ENCODE measurements at regions not wholly inside any gene's neighbourhood (a gene's known extent, or its start where the extent isn't known, plus 50 kb on each side); places are given as distances from the start of the nearest gene placed in this dataset.

DNA sequence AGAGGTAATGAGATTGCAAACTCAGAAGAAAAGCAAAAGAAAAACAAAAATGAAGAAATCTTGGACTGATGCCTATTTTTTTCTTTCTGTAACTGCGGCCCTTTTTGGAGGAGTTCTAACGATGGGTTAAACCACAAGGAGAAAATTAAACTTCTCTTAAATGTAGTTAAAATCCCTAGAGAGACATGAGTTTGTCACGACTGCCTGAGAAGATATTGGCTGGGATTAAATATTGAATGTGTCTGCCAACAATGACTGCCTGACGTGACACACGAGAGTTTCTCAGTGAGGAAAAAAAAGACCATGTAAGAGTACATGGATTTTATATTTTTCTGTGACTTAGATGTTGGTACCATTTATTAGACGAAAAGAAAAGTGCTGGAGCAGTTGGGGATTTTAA is 1013.4 kb downstream of the PCDH9 start:
- TF ChIP-seq, protein P1, sequence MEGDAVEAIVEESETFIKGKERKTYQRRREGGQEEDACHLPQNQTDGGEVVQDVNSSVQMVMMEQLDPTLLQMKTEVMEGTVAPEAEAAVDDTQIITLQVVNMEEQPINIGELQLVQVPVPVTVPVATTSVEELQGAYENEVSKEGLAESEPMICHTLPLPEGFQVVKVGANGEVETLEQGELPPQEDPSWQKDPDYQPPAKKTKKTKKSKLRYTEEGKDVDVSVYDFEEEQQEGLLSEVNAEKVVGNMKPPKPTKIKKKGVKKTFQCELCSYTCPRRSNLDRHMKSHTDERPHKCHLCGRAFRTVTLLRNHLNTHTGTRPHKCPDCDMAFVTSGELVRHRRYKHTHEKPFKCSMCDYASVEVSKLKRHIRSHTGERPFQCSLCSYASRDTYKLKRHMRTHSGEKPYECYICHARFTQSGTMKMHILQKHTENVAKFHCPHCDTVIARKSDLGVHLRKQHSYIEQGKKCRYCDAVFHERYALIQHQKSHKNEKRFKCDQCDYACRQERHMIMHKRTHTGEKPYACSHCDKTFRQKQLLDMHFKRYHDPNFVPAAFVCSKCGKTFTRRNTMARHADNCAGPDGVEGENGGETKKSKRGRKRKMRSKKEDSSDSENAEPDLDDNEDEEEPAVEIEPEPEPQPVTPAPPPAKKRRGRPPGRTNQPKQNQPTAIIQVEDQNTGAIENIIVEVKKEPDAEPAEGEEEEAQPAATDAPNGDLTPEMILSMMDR (IDR thresholded peaks at IDR 0.05): no peak

DNA sequence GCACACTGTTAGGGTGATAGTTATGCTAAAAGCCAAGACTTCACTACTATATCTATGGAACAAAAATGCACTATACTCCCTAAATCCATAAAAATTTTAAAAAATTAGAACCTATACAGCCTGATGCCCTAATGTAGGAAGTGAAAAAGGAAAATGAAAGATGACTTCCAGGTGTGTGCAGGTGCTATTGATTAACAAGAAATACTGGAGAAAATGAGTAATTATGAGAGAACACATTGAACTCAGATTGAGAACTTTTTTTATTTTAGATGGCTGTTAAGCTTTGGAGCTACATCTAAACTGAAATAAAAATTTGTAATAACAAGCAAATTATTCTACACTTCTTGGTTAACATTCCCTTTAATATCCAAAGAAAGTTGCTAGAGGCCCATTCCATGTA is 1015.7 kb downstream of the PCDH9 start:
- TF ChIP-seq, protein P1 (IDR thresholded peaks at IDR 0.05): no peak

DNA sequence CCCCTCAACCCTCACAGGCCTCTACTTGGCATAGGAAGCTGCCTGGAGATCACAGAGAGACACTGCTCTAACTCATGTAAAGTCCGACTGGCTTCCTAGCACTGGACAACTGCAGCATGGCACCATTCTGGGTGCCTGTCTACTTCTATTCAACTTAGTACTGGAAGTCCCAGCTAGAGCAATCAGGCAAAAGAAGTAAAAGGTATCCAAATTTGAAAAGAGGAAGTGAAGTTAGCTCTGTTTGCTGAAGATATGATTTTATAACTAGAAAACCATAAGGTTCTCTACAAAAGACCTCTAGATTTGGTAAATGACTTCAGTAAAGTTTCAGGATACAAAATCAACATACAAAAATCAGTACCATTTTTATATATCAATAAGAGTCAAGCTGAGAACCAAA is 1017.6 kb downstream of the PCDH9 start:
- TF ChIP-seq, protein P1 (IDR thresholded peaks at IDR 0.05): no peak

DNA sequence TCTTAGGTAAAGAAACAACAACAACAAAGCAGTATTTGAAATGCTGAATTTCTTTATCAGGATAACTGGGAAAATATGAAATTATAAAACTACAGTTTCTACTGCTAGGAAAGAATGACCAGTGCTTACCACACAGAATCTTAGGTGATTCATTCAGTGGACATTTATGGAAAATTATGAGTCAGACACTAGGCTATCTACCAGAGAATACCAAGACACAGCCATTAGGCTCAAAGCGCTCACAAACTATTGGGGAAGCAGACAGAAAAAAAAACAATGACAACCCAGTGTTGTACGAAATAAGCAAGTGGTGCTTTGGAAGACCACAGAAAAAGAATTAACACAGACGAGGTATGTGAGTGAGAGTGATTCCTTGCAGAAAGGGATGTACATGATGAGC is 1019.5 kb downstream of the PCDH9 start:
- TF ChIP-seq, protein P1 (IDR thresholded peaks at IDR 0.05): no peak

DNA sequence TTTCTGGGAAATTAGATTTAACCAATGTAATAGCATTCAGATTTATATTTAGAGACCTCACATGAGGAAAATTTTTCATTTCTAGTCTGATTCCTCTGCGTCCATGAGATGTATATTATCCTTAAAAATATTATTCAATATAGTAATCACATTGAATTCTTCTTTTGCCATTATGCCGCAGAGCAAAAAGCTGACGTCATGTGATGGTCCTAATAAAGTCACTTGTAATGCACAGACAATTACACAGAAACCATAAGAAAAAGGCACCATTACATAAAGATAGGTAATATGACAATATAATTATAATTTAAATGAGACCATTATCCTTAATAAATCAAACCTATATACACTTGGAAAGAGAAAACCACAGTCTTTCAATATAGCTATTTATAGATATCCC is 1021.5 kb downstream of the PCDH9 start:
- TF ChIP-seq, protein P1 (IDR thresholded peaks at IDR 0.05): no peak

DNA sequence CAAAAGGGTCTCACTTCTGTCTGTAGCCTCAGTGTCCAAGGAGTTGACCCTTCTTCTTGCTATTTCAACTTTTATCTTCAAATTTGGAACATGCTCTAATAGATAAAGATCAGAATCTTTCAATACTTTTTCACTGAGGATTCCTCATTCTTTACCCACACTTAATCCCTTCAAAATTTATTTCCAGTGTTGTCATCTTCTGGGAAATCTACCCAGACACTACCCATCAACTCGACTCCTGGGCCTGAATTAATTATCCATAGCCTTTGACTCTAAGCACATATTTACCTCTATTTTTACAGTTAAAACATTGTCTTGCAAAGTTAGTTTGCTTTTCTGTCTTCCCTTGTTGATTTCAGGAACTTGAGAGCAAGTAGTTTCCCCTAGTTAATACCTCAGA is 1022.5 kb downstream of the PCDH9 start:
- TF ChIP-seq, protein P1 (IDR thresholded peaks at IDR 0.05): no peak

DNA sequence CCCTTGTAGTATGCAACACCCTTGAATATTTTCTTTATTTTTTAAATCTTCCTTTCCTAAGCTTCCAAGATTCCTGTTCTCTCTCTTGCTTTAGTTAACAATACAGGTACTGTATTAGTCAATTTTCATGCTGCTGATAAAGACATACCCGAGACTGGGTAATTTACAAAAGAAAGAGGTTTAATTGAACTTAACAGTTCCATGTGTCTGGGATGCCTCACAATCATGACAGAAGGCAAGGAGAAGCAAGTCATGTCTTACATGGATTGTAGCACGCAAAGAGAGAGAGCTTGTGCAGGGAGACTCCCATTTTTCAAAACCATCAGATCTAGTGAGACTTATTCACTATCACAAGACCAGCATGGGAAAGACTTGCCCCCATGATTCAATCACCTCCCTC is 1024.3 kb downstream of the PCDH9 start:
- TF ChIP-seq, protein P1 (IDR thresholded peaks at IDR 0.05): no peak

DNA sequence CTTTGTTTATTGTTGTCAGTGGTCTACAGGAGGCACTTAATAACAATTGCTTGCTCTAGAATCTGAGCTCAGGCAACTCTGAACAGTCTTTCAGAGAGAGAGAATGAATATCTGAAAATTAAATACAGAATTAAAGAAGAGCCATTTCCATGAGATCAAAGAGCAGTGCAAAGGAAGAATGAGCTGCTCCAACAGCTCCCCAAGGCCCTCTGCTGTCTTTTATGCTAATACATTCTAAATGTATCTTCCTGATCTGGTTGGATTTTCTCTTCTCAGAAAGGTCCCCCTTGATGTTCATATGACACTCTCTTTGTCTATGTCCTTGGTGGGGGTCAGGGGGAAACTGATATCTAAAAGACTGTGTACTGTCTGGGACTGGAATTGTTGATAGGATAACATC is 1029.6 kb downstream of the PCDH9 start:
- TF ChIP-seq, protein P1 (IDR thresholded peaks at IDR 0.05): no peak

All from LNCAP (cell line).